Smooth muscle cell (in vitro differentiated cells): ENCODE measurements at regions not wholly inside any gene's neighbourhood (a gene's known extent, or its start where the extent isn't known, plus 50 kb on each side); places are given as distances from the start of the nearest gene placed in this dataset.

Experiments used
- DNase-seq: peaks from one replicate; lab custom pipeline; 2025; ENCODE audit not compliant: unreplicated experiment; lab: John Stamatoyannopoulos, UW
- H2AFZ ChIP-seq: fragments of 200-600 bp; sonication (generic); 2 replicates; pipeline ENCODE4 v1.6.0; 2016; ENCODE audit warnings: antibody characterized with exemption, low read depth, mild to moderate bottlenecking
- H3F3A ChIP-seq: fragments of 200-600 bp; sonication (generic); 2 replicates; pipeline ENCODE4 v1.6.0; 2017; ENCODE audit warnings: antibody characterized with exemption, low read depth
- H3K27ac ChIP-seq: fragments of 200-600 bp; sonication (generic); 2 replicates; pipeline ENCODE4 v1.5.1; 2016; ENCODE audit warnings: low read depth, mild to moderate bottlenecking
- H3K27me3 ChIP-seq: fragments of 200-600 bp; sonication (generic); 2 replicates; pipeline ENCODE4 v1.6.1; 2016; ENCODE audit warnings: low read depth, mild to moderate bottlenecking
- H3K36me3 ChIP-seq: fragments of 200-600 bp; sonication (generic); 2 replicates; pipeline ENCODE4 v1.5.1; 2016; ENCODE audit warnings: low read depth
- H3K4me1 ChIP-seq: fragments of 200-600 bp; sonication (generic); 2 replicates; pipeline ENCODE4 v1.5.1; 2016; ENCODE audit warnings: low read depth
- H3K4me2 ChIP-seq: fragments of 200-600 bp; sonication (generic); 2 replicates; pipeline ENCODE4 v1.6.0; 2016; ENCODE audit warnings: mild to moderate bottlenecking
- H3K4me3 ChIP-seq: fragments of 200-600 bp; sonication (generic); 2 replicates; pipeline ENCODE4 v1.5.1; 2016; ENCODE audit warnings: mild to moderate bottlenecking
- H3K79me2 ChIP-seq: fragments of 200-600 bp; sonication (generic); 2 replicates; pipeline ENCODE4 v1.6.0; 2016; ENCODE audit warnings: low read depth, mild to moderate bottlenecking
- H3K9ac ChIP-seq: fragments of 200-600 bp; sonication (generic); 2 replicates; pipeline ENCODE4 v1.6.0; 2016; ENCODE audit warnings: low read depth
- H3K9me3 ChIP-seq: fragments of 200-600 bp; sonication (generic); replicated peaks from 2 replicates; pipeline ENCODE4 v1.5.1; 2016; ENCODE audit warnings: low read depth
- H4K20me1 ChIP-seq: fragments of 200-600 bp; sonication (generic); 2 replicates; pipeline ENCODE4 v1.6.0; 2016; ENCODE audit warnings: low read depth
- CTCF ChIP-seq: fragments of 200-600 bp; sonication (generic); IDR thresholded peaks from 2 replicates; pipeline ENCODE4 v1.5.1; 2017; ENCODE audit warnings: borderline replicate concordance, mild to moderate bottlenecking, antibody characterized with exemption; ENCODE audit not compliant: insufficient read depth, poor library complexity, severe bottlenecking
- WGBS: methylation state at CpG from one replicate; pipeline ENCODE4 v1.1.7; 2016; ENCODE audit warnings: low lambda C conversion rate; 5-methylcytosine and 5-hydroxymethylcytosine counted together

- Histone ChIP-seq H3K9me3 (no peaks in the 10 kb centered on the region), H3K9ac (no peak overlapping the region), H3F3A (no peaks in the 10 kb centered on the region), H3K4me2 (no peak overlapping the region), H3K79me2 (no peaks in the 10 kb centered on the region), H3K27me3 (no peaks in the 10 kb centered on the region), H2AFZ (no peak overlapping the region), H4K20me1 (no peaks in the 10 kb centered on the region), H3K4me1 (peaks cover 17% of the 10 kb centered on the region), H3K27ac (no peak overlapping the region), H3K4me3 (no peak overlapping the region), H3K36me3 (no peaks in the 10 kb centered on the region)
- 99% methylated on average over 4 of the region's 4 CpGs for WGBS
- DNase-seq, result no peak
- TF ChIP-seq CTCF, result no peak
Observed at GRCh38 chr17:13442361-13442760, 159.4 kb downstream of the HS3ST3A1 start.

GRCh38 chr17:13441873-13442272 lies 159.9 kb downstream of the HS3ST3A1 start:
- TF ChIP-seq CTCF, result no peak
- WGBS, result 96% methylated on average over 1 of the region's 1 CpG

GRCh38 chr17:13437966-13438779 lies 163.6 kb downstream of the HS3ST3A1 start:
- Histone ChIP-seq H3K79me2 (no peaks in the 10 kb centered on the region), H3K9me3 (no peaks in the 10 kb centered on the region), H3K4me1 (peaks cover 17% of the 10 kb centered on the region), H3K4me3 (peak overlapping the region; percentile 9), H3K9ac (no peak overlapping the region), H3K36me3 (no peaks in the 10 kb centered on the region), H2AFZ (peak overlapping the region; percentile 78), H4K20me1 (no peaks in the 10 kb centered on the region), H3K27me3 (no peaks in the 10 kb centered on the region), H3K27ac (peak overlapping the region; percentile 21), H3K4me2 (peak overlapping the region; percentile 37), H3F3A (no peaks in the 10 kb centered on the region)
- 60% methylated on average over 17 of the region's 17 CpGs for WGBS
- TF ChIP-seq CTCF, result no peak
- DNase-seq, result no peak

More at GRCh38 chr17:13441873-13442272, 159.9 kb downstream of the HS3ST3A1 start:
- Histone ChIP-seq H3K27me3 (no peaks in the 10 kb centered on the region), H3K4me2 (no peak overlapping the region), H3K9ac (no peak overlapping the region), H2AFZ (no peak overlapping the region), H3F3A (no peaks in the 10 kb centered on the region), H3K4me3 (no peak overlapping the region), H4K20me1 (no peaks in the 10 kb centered on the region), H3K4me1 (peaks cover 17% of the 10 kb centered on the region), H3K9me3 (no peaks in the 10 kb centered on the region), H3K79me2 (no peaks in the 10 kb centered on the region), H3K27ac (no peak overlapping the region), H3K36me3 (no peaks in the 10 kb centered on the region)
- no peak for DNase-seq

DNA sequence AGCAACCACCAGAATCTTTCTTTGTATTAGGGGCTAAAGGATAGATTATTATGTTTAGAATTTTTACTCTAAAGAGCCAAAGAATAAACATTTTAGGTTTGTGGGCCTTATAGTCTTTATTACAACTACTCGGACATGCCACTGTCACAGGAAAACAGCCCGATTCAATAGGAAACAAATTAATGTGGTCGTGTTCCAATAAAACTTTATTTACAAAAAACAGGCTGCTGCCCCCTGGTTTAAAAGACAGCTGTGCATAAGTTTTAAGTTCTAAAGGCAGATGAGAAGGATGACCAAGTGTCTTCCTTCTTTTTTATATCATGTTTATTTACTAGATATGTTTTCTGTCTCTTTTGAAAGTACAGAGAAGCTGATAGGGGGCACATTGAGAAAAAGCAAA lies 166.5 kb downstream of the HS3ST3A1 start:
- TF ChIP-seq CTCF, result no peak
- no peak overlapping the region for H3K27ac ChIP-seq
- no peak overlapping the region for H3K4me2 ChIP-seq
- no peak overlapping the region for H2AFZ ChIP-seq
- no peaks in the 10 kb centered on the region for H3K27me3 ChIP-seq
- H3K36me3 ChIP-seq, result no peaks in the 10 kb centered on the region
- H4K20me1 ChIP-seq, result no peaks in the 10 kb centered on the region
- H3K9me3 ChIP-seq, result no peaks in the 10 kb centered on the region
- H3K4me3 ChIP-seq, result no peak overlapping the region
- no peak overlapping the region for H3K9ac ChIP-seq
- no peaks in the 10 kb centered on the region for H3K79me2 ChIP-seq
- no peak for DNase-seq
- 89% methylated on average over 3 of the region's 3 CpGs for WGBS
- no peaks in the 10 kb centered on the region for H3F3A ChIP-seq
- peaks cover 17% of the 10 kb centered on the region for H3K4me1 ChIP-seq
